Activated CD4-positive, alpha-beta T cell treated with anti-CD3 and anti-CD28 coated beads, Interleukin-2, amount 10 ng/mL, durations not matched to agents 24 days and 14 days (primary cell): ENCODE measurements at regions not wholly inside any gene's neighbourhood (a gene's known extent, or its start where the extent isn't known, plus 50 kb on each side); places are given as distances from the start of the nearest gene placed in this dataset.
"Not testable (repeated sequence)": the region's sequence is repeated elsewhere in the genome, so short reads cannot be mapped to it uniquely, and the experiment has no call there.

Source experiments
- DNase-seq: peaks from one replicate; pipeline ENCODE4 v3.0.0; 2022
- H3K27ac Mint-ChIP-seq: one replicate; pipeline ENCODE4 v1.8.0; 2022; ENCODE audit warnings: mild to moderate bottlenecking, mixed read lengths
- H3K27me3 Mint-ChIP-seq: one replicate; pipeline ENCODE4 v1.8.0; 2022; ENCODE audit warnings: mixed read lengths
- H3K36me3 Mint-ChIP-seq: one replicate; pipeline ENCODE4 v1.8.0; 2022; ENCODE audit warnings: low read depth, mild to moderate bottlenecking, mixed read lengths
- H3K4me1 Mint-ChIP-seq: one replicate; pipeline ENCODE4 v1.8.0; 2021; ENCODE audit warnings: mixed read lengths
- H3K4me3 Mint-ChIP-seq: one replicate; pipeline ENCODE4 v1.8.0; 2022; ENCODE audit warnings: mild to moderate bottlenecking, moderate library complexity, mixed read lengths
- H3K9me3 Mint-ChIP-seq: one replicate; pipeline ENCODE4 v1.8.0; 2021; ENCODE audit warnings: mixed read lengths
- intact Hi-C: fragments of 100-400 bp; cut with micrococcal nuclease; formaldehyde crosslinking; loops from one replicate; pipeline ENCODE4 v1.15.1; 2023

DNA sequence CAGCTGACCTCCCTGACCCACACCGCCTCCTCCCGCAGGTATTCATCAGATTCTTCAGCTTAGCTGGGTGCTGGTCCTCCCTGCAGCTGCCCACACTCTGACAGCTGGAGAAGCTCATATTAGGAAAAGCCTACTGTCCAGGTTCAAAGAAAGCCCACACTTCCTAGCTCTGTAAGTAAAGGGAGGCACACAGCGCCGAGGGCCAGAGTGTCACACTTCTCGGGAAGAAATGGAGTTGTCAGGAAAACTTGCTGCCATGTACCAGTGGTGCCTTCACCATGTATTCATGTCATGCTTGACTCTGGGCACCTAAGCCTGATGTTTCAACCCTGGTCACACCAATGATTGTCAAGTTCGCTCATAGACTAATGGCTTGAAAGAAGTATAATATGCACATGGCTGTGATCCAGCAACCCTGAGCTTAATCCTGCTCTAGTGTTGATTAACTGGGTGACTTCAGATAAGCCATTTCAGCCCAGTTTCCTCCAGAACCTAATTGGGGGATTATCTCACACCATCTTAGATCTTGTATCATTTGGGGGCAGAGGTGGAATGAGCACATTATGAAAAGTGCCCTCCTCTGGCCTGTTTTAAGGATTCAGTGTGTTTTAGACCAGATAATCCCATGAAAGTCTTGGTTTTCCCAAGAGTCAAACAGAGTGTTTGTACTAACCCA is 180.3 kb upstream of the PARD3B start:
- intact Hi-C loops: no loop called here
- H3K9me3 Mint-ChIP-seq: no peaks in the 10 kb centered on the region
- H3K4me1 Mint-ChIP-seq: no peaks in the 10 kb centered on the region
- peaks cover 14% of the 10 kb centered on the region for H3K27me3 Mint-ChIP-seq
- H3K36me3 Mint-ChIP-seq: no peaks in the 10 kb centered on the region
- DNase-seq: no peak
- H3K4me3 Mint-ChIP-seq: no peak overlapping the region
- no peak overlapping the region for H3K27ac Mint-ChIP-seq

DNA sequence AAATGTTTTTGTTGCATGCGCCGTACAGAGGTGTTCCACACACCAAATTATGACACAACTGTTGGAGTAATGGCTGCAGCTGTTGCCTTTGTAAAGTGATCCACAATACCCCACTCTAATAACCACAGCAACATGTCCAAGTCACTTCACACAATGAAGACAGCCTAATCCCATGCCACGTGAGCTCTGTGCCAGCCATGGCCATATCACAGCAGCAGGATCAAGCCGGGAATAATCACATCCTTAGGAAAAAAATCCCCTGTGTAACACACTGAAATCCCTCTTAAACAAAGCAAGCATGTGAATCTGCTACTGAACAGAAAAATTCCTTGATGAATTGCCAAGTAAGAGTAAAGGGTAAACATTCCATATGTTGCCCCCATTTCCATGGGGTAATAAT is 179.5 kb upstream of the PARD3B start:
- DNase-seq: no peak
- no peak overlapping the region for H3K27ac Mint-ChIP-seq
- H3K4me3 Mint-ChIP-seq: no peak overlapping the region
- H3K36me3 Mint-ChIP-seq: no peaks in the 10 kb centered on the region
- H3K4me1 Mint-ChIP-seq: no peaks in the 10 kb centered on the region
- H3K27me3 Mint-ChIP-seq: peaks cover 19% of the 10 kb centered on the region
- H3K9me3 Mint-ChIP-seq: no peaks in the 10 kb centered on the region
- intact Hi-C loops: no loop called here

DNA sequence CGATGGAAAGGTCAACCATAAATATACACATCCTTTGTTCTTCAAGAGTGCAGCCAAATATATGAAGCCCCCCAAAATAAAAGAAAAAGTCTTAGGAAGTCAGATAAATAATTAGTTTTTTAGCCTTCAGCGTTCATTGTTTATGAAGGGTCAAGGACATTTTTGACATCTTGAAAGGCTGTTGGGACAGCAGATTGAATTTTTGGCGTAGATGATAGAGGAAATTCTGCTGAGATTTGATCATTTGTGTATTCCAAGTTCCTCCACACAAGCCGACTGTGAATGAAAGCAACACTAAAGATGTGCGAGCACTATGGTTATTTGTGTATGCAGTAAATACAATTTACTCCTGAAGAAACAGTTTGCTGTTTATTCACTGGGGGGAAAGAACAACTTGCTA is 177.8 kb upstream of the PARD3B start:
- Mint-ChIP-seq H3K36me3 (no peaks in the 10 kb centered on the region), H3K4me3 (no peak overlapping the region), H3K4me1 (no peaks in the 10 kb centered on the region), H3K27ac (no peak overlapping the region), H3K27me3 (peaks cover 17% of the 10 kb centered on the region), H3K9me3 (no peaks in the 10 kb centered on the region)
- intact Hi-C loops: no loop called here
- DNase-seq: no peak

DNA sequence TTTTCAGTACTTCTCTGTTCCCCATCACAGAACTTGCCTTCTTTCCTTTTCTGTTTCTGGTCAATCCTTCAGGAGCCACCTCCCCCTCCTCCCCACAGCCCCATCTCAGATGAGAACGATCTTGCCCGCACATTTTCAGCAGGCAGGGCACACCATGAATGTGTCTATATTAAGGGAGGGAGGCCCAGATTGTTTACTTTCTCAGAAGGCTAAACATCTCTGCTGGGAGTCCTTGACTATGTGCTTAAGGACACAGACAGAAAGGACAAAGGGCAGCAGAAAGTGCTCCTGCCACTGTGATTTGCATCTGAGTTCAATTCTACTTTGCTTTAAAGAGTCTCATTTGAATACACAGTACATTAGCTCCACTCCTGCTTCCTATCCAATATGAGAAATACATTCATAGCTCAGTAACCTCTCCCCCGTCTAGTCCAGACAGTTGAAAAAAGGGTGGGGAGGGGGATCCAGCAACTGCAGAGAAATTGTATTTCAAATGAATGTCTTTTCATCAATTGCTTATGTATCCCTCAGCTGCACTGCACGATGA is 175.0 kb upstream of the PARD3B start:
- peaks cover 15% of the 10 kb centered on the region for H3K27me3 Mint-ChIP-seq
- no peak for DNase-seq
- H3K9me3 Mint-ChIP-seq: no peaks in the 10 kb centered on the region
- H3K4me1 Mint-ChIP-seq: no peaks in the 10 kb centered on the region
- intact Hi-C loops: no loop called here
- H3K36me3 Mint-ChIP-seq: no peaks in the 10 kb centered on the region
- no peak overlapping the region for H3K4me3 Mint-ChIP-seq
- no peak overlapping the region for H3K27ac Mint-ChIP-seq

DNA sequence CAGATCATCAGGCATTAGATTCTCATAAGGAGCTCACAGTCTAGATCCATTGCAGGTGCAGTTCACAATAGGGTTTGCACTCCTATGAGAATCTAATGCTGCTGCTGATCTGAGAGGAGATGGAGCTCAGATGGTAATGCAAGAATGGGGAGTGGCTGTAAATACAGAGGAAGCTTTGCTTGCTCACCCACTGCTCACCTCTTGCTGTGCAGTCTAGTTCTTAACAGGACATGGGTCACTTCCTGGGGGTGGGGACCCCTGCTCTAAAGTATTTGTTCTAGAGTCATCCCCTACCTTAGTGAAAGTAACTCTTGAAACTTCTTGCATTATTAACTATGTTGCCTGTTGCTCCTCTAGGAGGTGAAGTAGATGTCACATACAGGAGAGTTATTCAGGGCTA is 171.3 kb upstream of the PARD3B start:
- Mint-ChIP-seq H3K27ac (no peak overlapping the region), H3K27me3 (peaks cover 8% of the 10 kb centered on the region), H3K4me3 (no peak overlapping the region), H3K9me3 (no peaks in the 10 kb centered on the region), H3K36me3 (no peaks in the 10 kb centered on the region), H3K4me1 (no peaks in the 10 kb centered on the region)
- DNase-seq: no peak
- intact Hi-C loops: no loop called here

DNA sequence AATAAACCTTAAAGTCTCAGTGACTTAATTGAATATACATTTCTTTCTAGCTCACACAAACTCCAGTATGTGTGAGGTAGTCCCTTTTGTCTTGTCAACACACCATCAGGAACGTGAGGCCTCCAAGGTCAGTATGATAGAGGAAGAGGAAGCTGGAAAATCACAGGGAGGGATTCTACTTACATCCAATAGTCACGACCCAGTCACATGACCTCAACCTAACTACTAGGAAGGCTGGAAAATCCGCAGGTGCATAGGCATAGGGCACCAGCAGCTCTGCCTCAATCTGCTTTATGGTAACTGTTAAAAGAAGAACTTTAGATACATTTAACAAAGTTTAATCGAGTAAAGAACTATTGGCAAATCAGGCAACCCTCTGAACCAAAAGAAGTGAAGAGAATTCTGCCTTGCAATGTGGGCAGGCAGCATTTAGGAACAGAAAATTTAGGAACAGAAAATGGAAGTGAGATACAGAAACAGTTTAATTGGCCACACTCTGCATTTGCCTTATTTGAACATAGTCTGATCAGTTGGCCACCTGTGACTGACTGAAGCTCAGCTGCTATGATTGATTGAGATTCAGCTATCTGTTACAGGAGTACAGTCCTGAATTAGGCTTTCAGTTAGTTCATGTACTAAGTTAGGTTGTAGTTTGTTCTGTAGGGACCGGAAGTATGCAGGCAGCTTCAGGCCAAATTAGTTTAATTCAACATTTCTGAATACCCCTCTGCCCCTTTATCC is 165.0 kb upstream of the PARD3B start:
- DNase-seq: no peak
- Mint-ChIP-seq H3K27ac (no peak overlapping the region), H3K4me3 (no peak overlapping the region), H3K4me1 (no peaks in the 10 kb centered on the region), H3K36me3 (no peaks in the 10 kb centered on the region), H3K27me3 (no peaks in the 10 kb centered on the region), H3K9me3 (no peaks in the 10 kb centered on the region)
- intact Hi-C loops: no loop called here

DNA sequence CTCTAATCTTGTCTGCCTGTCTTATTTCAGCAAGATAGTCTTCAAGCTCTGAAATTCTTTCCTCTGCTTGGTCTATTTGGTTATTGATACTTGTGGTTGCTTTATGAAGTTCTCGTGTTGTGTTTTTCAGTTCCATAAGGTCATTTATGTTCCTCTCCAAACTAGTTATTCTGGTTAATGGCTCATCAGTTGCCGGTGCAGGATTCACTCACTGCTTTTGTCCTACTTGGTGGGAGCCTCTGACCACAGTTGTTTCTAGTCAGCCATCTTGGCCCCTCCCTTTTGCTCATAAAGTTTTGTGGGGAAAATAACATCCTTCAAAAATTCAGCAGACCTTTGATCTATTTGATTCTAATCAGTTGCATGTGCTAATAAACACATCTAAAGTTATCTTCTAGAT is 158.6 kb upstream of the PARD3B start:
- no peaks in the 10 kb centered on the region for H3K36me3 Mint-ChIP-seq
- intact Hi-C loops: no loop called here

DNA sequence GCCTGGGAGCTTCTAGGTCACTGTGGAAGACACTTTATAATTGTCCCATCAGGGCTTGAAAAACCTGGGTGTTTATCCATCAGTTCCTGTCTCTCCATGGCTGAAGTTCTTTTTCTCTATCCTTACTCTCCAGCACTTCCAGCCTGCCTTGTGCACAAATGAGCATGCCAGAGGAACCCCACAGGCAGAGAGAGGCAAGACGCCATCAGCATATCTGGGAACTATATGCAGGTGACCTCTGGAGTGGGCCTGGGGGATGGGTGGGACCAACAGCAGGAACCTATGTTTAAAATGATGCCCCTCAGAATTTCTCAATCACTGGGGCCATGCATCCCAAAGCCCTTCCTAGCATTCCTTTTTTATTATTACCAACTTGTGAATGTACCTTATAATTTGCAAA is 156.2 kb upstream of the PARD3B start:
- no peak overlapping the region for H3K27ac Mint-ChIP-seq
- H3K36me3 Mint-ChIP-seq: no peaks in the 10 kb centered on the region
- H3K4me3 Mint-ChIP-seq: no peak overlapping the region
- no peaks in the 10 kb centered on the region for H3K4me1 Mint-ChIP-seq
- no peaks in the 10 kb centered on the region for H3K9me3 Mint-ChIP-seq
- intact Hi-C loops: no loop called here
- H3K27me3 Mint-ChIP-seq: peaks cover 2% of the 10 kb centered on the region
- no peak for DNase-seq

More for the DNA sequence above, 158.6 kb upstream of the PARD3B start:
- Mint-ChIP-seq H3K27ac (no peak overlapping the region), H3K4me3 (no peak overlapping the region), H3K27me3 (peaks cover 2% of the 10 kb centered on the region), H3K4me1 (no peaks in the 10 kb centered on the region), H3K9me3 (no peaks in the 10 kb centered on the region)
- DNase-seq: no peak

DNA sequence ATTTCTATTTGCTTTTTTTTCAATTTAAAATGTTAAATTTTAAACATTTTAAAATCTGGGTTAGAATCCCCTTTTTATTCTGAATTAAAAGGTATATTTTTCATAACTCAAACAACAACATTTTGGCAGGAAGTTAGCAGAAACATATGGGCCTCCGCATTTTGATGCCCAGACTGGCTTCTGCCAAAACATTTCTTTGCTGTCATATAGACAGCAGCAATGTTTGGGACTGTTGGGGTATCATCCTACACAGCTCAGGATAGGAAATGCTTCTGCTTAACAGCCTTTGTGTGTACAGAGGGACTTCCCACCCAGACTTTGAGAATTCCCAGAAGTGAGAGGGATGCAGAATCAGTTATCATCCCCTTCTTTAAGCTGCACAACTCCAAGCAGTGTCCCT is 155.4 kb upstream of the PARD3B start:
- no peak for DNase-seq
- Mint-ChIP-seq H3K4me1 (no peaks in the 10 kb centered on the region), H3K27me3 (peaks cover 2% of the 10 kb centered on the region), H3K9me3 (no peaks in the 10 kb centered on the region), H3K27ac (no peak overlapping the region), H3K4me3 (no peak overlapping the region), H3K36me3 (no peaks in the 10 kb centered on the region)
- intact Hi-C loops: no loop called here

DNA sequence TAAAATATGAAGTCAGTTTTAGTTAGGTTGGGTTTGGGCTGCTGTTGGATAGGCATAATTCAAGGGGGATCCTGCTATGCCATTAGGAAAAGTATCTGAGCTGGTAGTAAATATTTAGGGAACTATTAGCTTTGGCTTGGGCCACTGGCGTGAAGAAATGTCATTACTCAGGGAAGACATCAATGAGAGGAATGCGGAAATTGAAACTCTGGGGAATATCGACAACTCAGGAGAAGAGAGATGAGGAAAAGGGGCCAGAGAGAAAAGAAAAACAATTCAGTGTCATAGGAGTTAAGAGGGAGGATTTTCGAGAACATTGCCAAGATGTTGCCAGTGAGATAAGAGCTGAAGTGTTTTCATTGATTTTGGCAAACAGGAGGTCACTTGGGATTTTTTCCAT is 149.7 kb upstream of the PARD3B start:
- H3K9me3 Mint-ChIP-seq: no peaks in the 10 kb centered on the region
- H3K4me3 Mint-ChIP-seq: no peak overlapping the region
- DNase-seq: no peak
- H3K27ac Mint-ChIP-seq: no peak overlapping the region
- no peaks in the 10 kb centered on the region for H3K4me1 Mint-ChIP-seq
- intact Hi-C loops: no loop called here
- no peaks in the 10 kb centered on the region for H3K36me3 Mint-ChIP-seq
- peaks cover 5% of the 10 kb centered on the region for H3K27me3 Mint-ChIP-seq

DNA sequence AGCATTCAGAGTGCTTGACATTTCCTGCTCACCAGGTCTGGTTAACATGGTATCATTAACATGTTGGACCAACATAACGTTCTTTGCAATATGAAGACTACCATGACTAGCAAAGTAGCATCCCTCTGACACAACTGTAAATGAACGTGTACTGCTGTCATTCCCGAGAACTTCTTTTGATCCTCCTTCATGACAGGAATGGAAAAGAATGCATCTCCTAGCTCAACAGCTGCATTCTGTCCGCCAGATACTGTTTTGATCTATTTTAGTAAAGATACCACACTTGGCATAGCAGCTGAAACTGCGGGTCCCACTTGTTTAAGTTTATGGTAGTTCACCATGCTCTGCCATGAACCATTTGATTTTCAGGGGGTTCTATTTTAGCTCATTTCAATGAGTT is 144.2 kb upstream of the PARD3B start:
- intact Hi-C loops: no loop called here
- H3K27me3 Mint-ChIP-seq: peaks cover 8% of the 10 kb centered on the region
- H3K9me3 Mint-ChIP-seq: peaks cover 5% of the 10 kb centered on the region
- H3K4me1 Mint-ChIP-seq: no peaks in the 10 kb centered on the region
- H3K4me3 Mint-ChIP-seq: no peak overlapping the region
- DNase-seq: no peak
- H3K36me3 Mint-ChIP-seq: no peaks in the 10 kb centered on the region
- no peak overlapping the region for H3K27ac Mint-ChIP-seq

DNA sequence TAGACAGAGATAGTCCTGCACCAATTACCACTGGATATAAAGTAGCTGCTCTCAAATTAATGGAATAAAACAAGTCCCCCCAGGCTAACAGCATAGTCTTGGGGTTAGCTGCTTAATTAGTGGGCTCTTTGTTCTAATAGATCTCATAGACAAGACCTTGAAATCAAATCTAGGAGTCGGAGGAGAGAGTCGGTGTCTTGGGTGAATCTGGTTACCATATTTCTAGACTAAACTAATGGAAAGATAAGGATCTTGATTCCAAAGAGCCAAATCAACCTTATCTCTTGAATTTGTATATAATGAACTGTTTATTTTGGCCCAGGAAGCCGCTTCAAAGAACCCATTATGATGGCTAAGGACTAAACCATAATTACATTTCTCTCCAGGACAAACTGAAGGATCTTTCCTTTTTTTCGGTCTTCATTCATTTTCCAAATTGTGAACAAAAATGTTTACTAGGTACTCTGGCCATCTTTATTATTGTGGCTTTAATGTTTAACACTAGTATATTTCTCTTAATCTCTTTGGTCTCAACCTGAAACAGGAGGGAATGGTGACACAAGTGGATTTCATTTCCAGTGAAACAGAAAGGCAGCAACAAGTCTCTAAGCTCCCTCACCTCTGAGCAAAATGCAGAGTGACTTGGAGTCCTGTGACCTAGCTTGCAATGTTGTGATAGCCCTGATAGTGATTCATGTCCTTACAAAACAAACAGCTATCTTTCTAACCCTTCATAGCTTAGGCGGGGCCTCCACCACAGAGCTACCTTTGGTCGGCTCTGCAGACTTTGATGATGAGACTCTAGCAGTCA is 137.9 kb upstream of the PARD3B start:
- Mint-ChIP-seq H3K9me3 (peaks cover 13% of the 10 kb centered on the region), H3K27me3 (peaks cover 8% of the 10 kb centered on the region), H3K4me1 (no peaks in the 10 kb centered on the region), H3K27ac (no peak overlapping the region), H3K36me3 (no peaks in the 10 kb centered on the region), H3K4me3 (no peak overlapping the region)
- no peak for DNase-seq
- intact Hi-C loops: no loop called here

DNA sequence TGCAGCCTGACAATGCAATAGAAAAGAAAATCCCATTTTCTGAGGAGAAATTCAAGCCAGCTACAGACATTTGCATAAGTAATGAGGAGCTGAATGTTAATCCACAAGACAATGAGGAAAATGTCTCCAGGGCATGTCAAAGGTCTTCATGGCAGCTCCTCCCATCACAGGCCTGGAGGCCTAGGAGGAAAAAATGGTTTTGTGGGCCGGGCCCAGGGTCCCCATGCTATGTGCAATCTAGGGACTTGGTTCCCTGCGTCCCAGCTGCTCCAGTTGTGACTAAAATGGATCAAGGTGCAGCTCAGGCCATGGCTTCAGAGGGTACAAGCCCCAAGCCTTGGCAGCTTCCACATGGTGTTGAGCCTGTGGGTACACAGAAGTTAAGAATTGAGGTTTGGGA is 132.5 kb upstream of the PARD3B start:
- H3K27ac Mint-ChIP-seq, DNase-seq, H3K36me3 Mint-ChIP-seq, intact Hi-C loops, H3K4me1 Mint-ChIP-seq, H3K4me3 Mint-ChIP-seq, H3K27me3 Mint-ChIP-seq: not testable (repeated sequence)
- peaks cover 16% of the 10 kb centered on the region for H3K9me3 Mint-ChIP-seq
